Sciatic nerve (tissue), 2 donors: ENCODE measurements at regions not wholly inside any gene's neighbourhood (a gene's known extent, or its start where the extent isn't known, plus 50 kb on each side); places are given as distances from the start of the nearest gene placed in this dataset.
A peak's percentile ranks its signal among the peaks of the same experiment; 100 is the strongest.

Experiments used
- ATAC-seq: fragments of 200-7000 bp; cut with Tn5 transposase; one replicate; pipeline ENCODE4 v1.9.1; 2020; ENCODE audit warnings: mild to moderate bottlenecking, moderate library complexity
- DNase-seq: peaks from one replicate; pipeline ENCODE4 v3.0.0-alpha.2; 2020; ENCODE audit warnings: low spot score
- intact Hi-C: fragments of 100-400 bp; cut with DNase I; formaldehyde crosslinking; loops from one replicate; pipeline ENCODE4 v1.14.2; 2022
- donor health status: DM: no; HTN: no; CAD: no.
- donor health status: DM: no; HTN: no; CAD: no.

- DNase-seq (peak; percentile 73), ATAC-seq (peak; percentile 95)
- intact Hi-C loops = no loop called here
These were observed 656.5 kb downstream of the BNC2 start for GRCh38 chr9:16213781-16214515.

- DNase-seq = no peak
- intact Hi-C loops = no loop called here
These were observed 655.7 kb downstream of the BNC2 start for GRCh38 chr9:16214677-16215352.

GRCh38 chr9:16215353-16215680 is 655.2 kb downstream of the BNC2 start:
- intact Hi-C loops = no loop called here

More at GRCh38 chr9:16214677-16215352, 655.7 kb downstream of the BNC2 start:
- ATAC-seq = peak; percentile 73

GRCh38 chr9:16217943-16218701 is 652.3 kb downstream of the BNC2 start:
- DNase-seq = no peak
- intact Hi-C loops = no loop called here
- no peak for ATAC-seq

More at GRCh38 chr9:16215353-16215680, 655.2 kb downstream of the BNC2 start:
- DNase-seq (no peak), ATAC-seq (peak; percentile 3)

GRCh38 chr9:16221366-16221765 is 649.1 kb downstream of the BNC2 start:
- intact Hi-C loops = no loop called here
- peak; percentile 77 for DNase-seq
- ATAC-seq = peak; percentile 76

GRCh38 chr9:16221822-16222547 is 648.5 kb downstream of the BNC2 start:
- intact Hi-C loops = no loop called here
- ATAC-seq (peak; percentile 74), DNase-seq (no peak)

GRCh38 chr9:16223074-16223871 is 647.2 kb downstream of the BNC2 start:
- no peak for ATAC-seq
- intact Hi-C loops = no loop called here
- DNase-seq = no peak

- DNase-seq (no peak), ATAC-seq (no peak)
- intact Hi-C loops = loop anchor here (1.0 kb wide), 1 partner anchor 9 kb away; no protein-coding TSS in a partner anchor
These were observed 639.7 kb downstream of the BNC2 start for GRCh38 chr9:16230731-16231130.

GRCh38 chr9:16236311-16236710 is 634.2 kb downstream of the BNC2 start:
- ATAC-seq (peak; percentile 89), DNase-seq (no peak)
- intact Hi-C loops = no loop called here

GRCh38 chr9:16236882-16237281 is 633.6 kb downstream of the BNC2 start:
- intact Hi-C loops = no loop called here
- DNase-seq (no peak), ATAC-seq (peak; percentile 15)

- DNase-seq = no peak
- intact Hi-C loops = loop anchor here (1.0 kb wide), 1 partner anchor 7 kb away; no protein-coding TSS in a partner anchor
- no peak for ATAC-seq
These were observed 631.8 kb downstream of the BNC2 start for GRCh38 chr9:16238623-16239138.

GRCh38 chr9:16241231-16241630 is 629.2 kb downstream of the BNC2 start:
- intact Hi-C loops = no loop called here
- DNase-seq (no peak), ATAC-seq (no peak)

GRCh38 chr9:16243798-16244197 is 626.7 kb downstream of the BNC2 start:
- ATAC-seq (no peak), DNase-seq (no peak)
- intact Hi-C loops = no loop called here

GRCh38 chr9:16245756-16246440 is 624.6 kb downstream of the BNC2 start:
- no peak for DNase-seq
- intact Hi-C loops = no loop called here
- peak; percentile 69 for ATAC-seq

GRCh38 chr9:16246785-16247184 is 623.7 kb downstream of the BNC2 start:
- intact Hi-C loops = no loop called here
- no peak for DNase-seq
- ATAC-seq = no peak

GRCh38 chr9:16247188-16247875 is 623.1 kb downstream of the BNC2 start:
- ATAC-seq (no peak), DNase-seq (no peak)
- intact Hi-C loops = no loop called here

GRCh38 chr9:16248822-16249221 is 621.6 kb downstream of the BNC2 start:
- DNase-seq (no peak), ATAC-seq (no peak)
- intact Hi-C loops = no loop called here
